ENCODE measurements at regions not wholly inside any gene's neighbourhood (a gene's known extent, or its start where the extent isn't known, plus 50 kb on each side); places are given as distances from the start of the nearest gene placed in this dataset.
A peak's percentile ranks its signal among the peaks of the same experiment; 100 is the strongest.

- no peak for FAIRE-seq
- TF ChIP-seq CTCF (IDR thresholded peaks at IDR 0.05; ENCODE audit: insufficient read depth, low read length, severe bottlenecking) = no peak
- no peaks in the 10 kb centered on the region for H3K36me3 ChIP-seq (ENCODE audit: control insufficient read depth, insufficient read depth, low read length)
- no peak overlapping the region for H3K4me3 ChIP-seq (ENCODE audit: low read depth, low read length)
- no peaks in the 10 kb centered on the region for H3K27me3 ChIP-seq (ENCODE audit: control insufficient read depth, insufficient read depth, low read length)
- DNase-seq (ENCODE audit: low read depth) = no peak
Observed at GRCh38 chr5:72602696-72603685, 95.8 kb upstream of the ZNF366 start.

GRCh38 chr5:72601861-72602260 lies 94.7 kb upstream of the ZNF366 start:
- no peak overlapping the region for H3K4me3 ChIP-seq (ENCODE audit: low read depth, low read length)
- DNase-seq (ENCODE audit: low read depth) (no peak), FAIRE-seq (no peak)
- H3K36me3 ChIP-seq (ENCODE audit: control insufficient read depth, insufficient read depth, low read length) = no peaks in the 10 kb centered on the region
- TF ChIP-seq CTCF (IDR thresholded peaks at IDR 0.05; ENCODE audit: insufficient read depth, low read length, severe bottlenecking) = no peak
- H3K27me3 ChIP-seq (ENCODE audit: control insufficient read depth, insufficient read depth, low read length) = no peaks in the 10 kb centered on the region

- Histone ChIP-seq H3K27me3 (ENCODE audit: control insufficient read depth, insufficient read depth, low read length) (no peaks in the 10 kb centered on the region), H3K4me3 (ENCODE audit: low read depth, low read length) (no peak overlapping the region), H3K36me3 (ENCODE audit: control insufficient read depth, insufficient read depth, low read length) (no peaks in the 10 kb centered on the region)
- FAIRE-seq (no peak), DNase-seq (ENCODE audit: low read depth) (peak; percentile 98)
- no peak for TF ChIP-seq CTCF (IDR thresholded peaks at IDR 0.05; ENCODE audit: insufficient read depth, low read length, severe bottlenecking)
Observed at GRCh38 chr5:72600391-72600981, 93.3 kb upstream of the ZNF366 start.

DNA sequence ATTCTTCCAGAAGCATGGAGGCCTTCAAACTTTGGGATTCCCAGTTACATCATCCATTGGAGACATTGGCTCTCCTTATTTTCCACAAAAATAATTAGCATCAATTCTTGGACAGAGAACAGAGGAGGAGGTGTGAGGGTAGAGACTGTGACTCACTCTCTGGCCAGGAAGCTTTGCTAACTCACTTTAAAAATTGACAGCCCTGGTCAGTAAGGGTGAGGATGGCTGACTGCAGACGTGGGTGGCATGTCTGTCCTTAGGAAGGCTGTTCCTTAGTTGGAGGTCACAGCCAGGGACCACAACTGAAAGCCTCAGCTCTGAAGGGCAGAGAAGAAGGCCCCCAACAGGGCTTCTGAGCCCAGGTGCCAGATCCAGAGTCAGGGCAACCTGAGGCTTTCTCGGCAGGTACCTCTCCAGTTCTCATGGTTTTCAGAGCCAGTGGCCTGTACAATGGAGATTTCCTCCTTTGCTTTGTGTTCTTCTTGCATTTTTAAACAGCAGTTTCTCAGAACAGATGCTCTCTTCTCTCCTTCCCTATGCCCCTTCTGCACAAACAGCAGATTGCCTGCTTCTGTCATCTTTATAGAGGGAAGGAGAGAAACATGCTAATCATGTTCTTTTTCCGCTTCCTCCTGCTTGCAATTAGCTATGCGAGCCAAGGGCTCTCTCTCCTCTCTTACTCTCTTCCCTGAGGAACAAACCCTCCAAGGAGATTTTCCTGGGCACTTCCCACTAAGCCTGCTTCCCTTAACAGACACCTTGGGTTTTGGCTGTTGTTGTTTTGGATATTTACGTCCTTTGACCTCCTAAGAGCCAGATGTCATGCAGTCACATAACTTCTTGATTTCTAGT lies 92.5 kb upstream of the ZNF366 start:
- DNase-seq (ENCODE audit: low read depth) (peak; percentile 78), FAIRE-seq (no peak)
- Histone ChIP-seq H3K4me3 (ENCODE audit: low read depth, low read length) (no peak overlapping the region), H3K27me3 (ENCODE audit: control insufficient read depth, insufficient read depth, low read length) (no peaks in the 10 kb centered on the region), H3K36me3 (ENCODE audit: control insufficient read depth, insufficient read depth, low read length) (no peaks in the 10 kb centered on the region)
- no peak for TF ChIP-seq CTCF (IDR thresholded peaks at IDR 0.05; ENCODE audit: insufficient read depth, low read length, severe bottlenecking)

DNA sequence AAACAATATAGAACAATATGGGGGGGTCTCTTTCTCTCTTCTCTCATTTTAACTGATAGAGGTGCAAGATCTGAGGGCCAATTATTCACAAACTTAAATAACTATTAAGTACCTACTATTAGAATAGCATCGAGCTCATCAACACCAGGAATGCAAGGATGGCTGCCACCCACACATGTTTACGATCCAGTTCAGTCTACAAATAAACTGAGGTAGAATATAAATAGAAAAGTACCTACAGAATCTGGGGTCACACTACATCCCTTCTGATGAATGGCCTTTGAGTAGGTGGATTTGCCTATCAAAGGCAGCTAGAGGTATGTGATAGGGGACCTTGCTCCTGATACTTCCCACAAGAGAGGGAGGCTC lies 91.8 kb upstream of the ZNF366 start:
- Histone ChIP-seq H3K27me3 (ENCODE audit: control insufficient read depth, insufficient read depth, low read length) (no peaks in the 10 kb centered on the region), H3K36me3 (ENCODE audit: control insufficient read depth, insufficient read depth, low read length) (no peaks in the 10 kb centered on the region), H3K4me3 (ENCODE audit: low read depth, low read length) (no peak overlapping the region)
- DNase-seq (ENCODE audit: low read depth) (no peak), FAIRE-seq (no peak)
- no peak for TF ChIP-seq CTCF (IDR thresholded peaks at IDR 0.05; ENCODE audit: insufficient read depth, low read length, severe bottlenecking)

Data from bronchial epithelial cell (primary cell).